ENCODE measurements at regions not wholly inside any gene's neighbourhood (a gene's known extent, or its start where the extent isn't known, plus 50 kb on each side); places are given as distances from the start of the nearest gene placed in this dataset.

GRCh38 chr6:126941751-126942150, 176.7 kb upstream of the RSPO3 start:
- H3K36me3 ChIP-seq: no peaks in the 10 kb centered on the region
- no peak for TF ChIP-seq CTCF (IDR thresholded peaks at IDR 0.05)
- H3K4me1 ChIP-seq (ENCODE audit: control insufficient read depth in 1 of 2, insufficient read depth in 1 of 2, low read depth in 1 of 2, low read length in 1 of 2): no peaks in the 10 kb centered on the region
- H3K27ac ChIP-seq: no peak overlapping the region
- no peaks in the 10 kb centered on the region for H3K27me3 ChIP-seq
- H3K9me3 ChIP-seq: no peaks in the 10 kb centered on the region
- H3K4me3 ChIP-seq (ENCODE audit: low read depth in 1 of 2, low read length in 1 of 2): no peak overlapping the region

GRCh38 chr6:126944512-126944911, 174.0 kb upstream of the RSPO3 start:
- Histone ChIP-seq H3K36me3 (no peaks in the 10 kb centered on the region), H3K4me1 (ENCODE audit: control insufficient read depth in 1 of 2, insufficient read depth in 1 of 2, low read depth in 1 of 2, low read length in 1 of 2) (no peaks in the 10 kb centered on the region), H3K27me3 (no peaks in the 10 kb centered on the region), H3K9me3 (no peaks in the 10 kb centered on the region), H3K27ac (no peak overlapping the region), H3K4me3 (ENCODE audit: low read depth in 1 of 2, low read length in 1 of 2) (no peak overlapping the region)
- no peak for TF ChIP-seq CTCF (IDR thresholded peaks at IDR 0.05)

- Histone ChIP-seq H3K4me1 (ENCODE audit: control insufficient read depth in 1 of 2, insufficient read depth in 1 of 2, low read depth in 1 of 2, low read length in 1 of 2) (no peaks in the 10 kb centered on the region), H3K36me3 (no peaks in the 10 kb centered on the region), H3K27ac (no peak overlapping the region), H3K9me3 (no peaks in the 10 kb centered on the region), H3K27me3 (no peaks in the 10 kb centered on the region), H3K4me3 (ENCODE audit: low read depth in 1 of 2, low read length in 1 of 2) (no peak overlapping the region)
- TF ChIP-seq CTCF (IDR thresholded peaks at IDR 0.05): no peak
Observed at GRCh38 chr6:126945150-126945685, 173.3 kb upstream of the RSPO3 start.

GRCh38 chr6:126945812-126946360, 172.6 kb upstream of the RSPO3 start:
- no peaks in the 10 kb centered on the region for H3K9me3 ChIP-seq
- H3K4me1 ChIP-seq (ENCODE audit: control insufficient read depth in 1 of 2, insufficient read depth in 1 of 2, low read depth in 1 of 2, low read length in 1 of 2): no peaks in the 10 kb centered on the region
- TF ChIP-seq CTCF (IDR thresholded peaks at IDR 0.05): no peak
- no peak overlapping the region for H3K27ac ChIP-seq
- H3K4me3 ChIP-seq (ENCODE audit: low read depth in 1 of 2, low read length in 1 of 2): no peak overlapping the region
- no peaks in the 10 kb centered on the region for H3K27me3 ChIP-seq
- no peaks in the 10 kb centered on the region for H3K36me3 ChIP-seq

- no peak overlapping the region for H3K27ac ChIP-seq
- H3K9me3 ChIP-seq: no peaks in the 10 kb centered on the region
- H3K27me3 ChIP-seq: no peaks in the 10 kb centered on the region
- H3K36me3 ChIP-seq: no peaks in the 10 kb centered on the region
- no peaks in the 10 kb centered on the region for H3K4me1 ChIP-seq (ENCODE audit: control insufficient read depth in 1 of 2, insufficient read depth in 1 of 2, low read depth in 1 of 2, low read length in 1 of 2)
- TF ChIP-seq CTCF (IDR thresholded peaks at IDR 0.05): no peak
- H3K4me3 ChIP-seq (ENCODE audit: low read depth in 1 of 2, low read length in 1 of 2): no peak overlapping the region
Observed at GRCh38 chr6:126947070-126947469, 171.4 kb upstream of the RSPO3 start.

Measured in neutrophil (primary cell).